AG09309 (cell line): ENCODE measurements at regions not wholly inside any gene's neighbourhood (a gene's known extent, or its start where the extent isn't known, plus 50 kb on each side); places are given as distances from the start of the nearest gene placed in this dataset.
"Not testable (repeated sequence)": the region's sequence is repeated elsewhere in the genome, so short reads cannot be mapped to it uniquely, and the experiment has no call there.

Source experiments
- DNase-seq: peaks from one replicate; pipeline ENCODE4 v3.0.0-alpha.2; 2010; ENCODE audit warnings: low read depth
- H3K4me3 ChIP-seq: 2 replicates; pipeline ENCODE4 v1.5.1; 2011; ENCODE audit warnings: mild to moderate bottlenecking, low read depth, low read length, moderate library complexity; ENCODE audit not compliant: control insufficient read depth
- TF ChIP-seq, protein P1 (sequence below): IDR thresholded peaks from 2 replicates; pipeline ENCODE4 v1.5.1; 2011; ENCODE audit warnings: mild to moderate bottlenecking, low read depth, low read length, inconsistent platforms; ENCODE audit not compliant: insufficient read depth, control insufficient read depth; ENCODE audit errors: missing control alignments

DNA sequence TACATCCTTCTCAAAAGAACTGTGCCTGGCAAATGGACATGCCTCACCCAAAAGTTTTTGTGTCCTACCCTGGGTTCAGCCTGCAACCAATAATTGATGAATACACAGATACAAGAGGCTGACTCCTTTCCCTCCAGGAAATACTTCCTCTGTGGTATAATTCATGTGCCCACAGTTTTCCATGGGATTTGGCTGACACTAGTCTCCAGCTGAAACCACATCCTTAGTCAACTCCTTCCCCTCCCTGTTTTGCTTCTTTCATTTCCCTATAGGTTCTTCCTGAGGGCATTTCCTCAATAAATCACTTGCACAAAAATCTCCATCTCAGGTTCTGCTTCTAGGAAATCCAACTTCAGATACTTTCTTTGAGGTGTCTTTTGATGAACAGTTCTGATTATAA is 436.6 kb upstream of the C1orf87 start:
- no peak overlapping the region for H3K4me3 ChIP-seq
- no peak for DNase-seq
- TF ChIP-seq, protein P1, sequence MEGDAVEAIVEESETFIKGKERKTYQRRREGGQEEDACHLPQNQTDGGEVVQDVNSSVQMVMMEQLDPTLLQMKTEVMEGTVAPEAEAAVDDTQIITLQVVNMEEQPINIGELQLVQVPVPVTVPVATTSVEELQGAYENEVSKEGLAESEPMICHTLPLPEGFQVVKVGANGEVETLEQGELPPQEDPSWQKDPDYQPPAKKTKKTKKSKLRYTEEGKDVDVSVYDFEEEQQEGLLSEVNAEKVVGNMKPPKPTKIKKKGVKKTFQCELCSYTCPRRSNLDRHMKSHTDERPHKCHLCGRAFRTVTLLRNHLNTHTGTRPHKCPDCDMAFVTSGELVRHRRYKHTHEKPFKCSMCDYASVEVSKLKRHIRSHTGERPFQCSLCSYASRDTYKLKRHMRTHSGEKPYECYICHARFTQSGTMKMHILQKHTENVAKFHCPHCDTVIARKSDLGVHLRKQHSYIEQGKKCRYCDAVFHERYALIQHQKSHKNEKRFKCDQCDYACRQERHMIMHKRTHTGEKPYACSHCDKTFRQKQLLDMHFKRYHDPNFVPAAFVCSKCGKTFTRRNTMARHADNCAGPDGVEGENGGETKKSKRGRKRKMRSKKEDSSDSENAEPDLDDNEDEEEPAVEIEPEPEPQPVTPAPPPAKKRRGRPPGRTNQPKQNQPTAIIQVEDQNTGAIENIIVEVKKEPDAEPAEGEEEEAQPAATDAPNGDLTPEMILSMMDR = no peak

DNA sequence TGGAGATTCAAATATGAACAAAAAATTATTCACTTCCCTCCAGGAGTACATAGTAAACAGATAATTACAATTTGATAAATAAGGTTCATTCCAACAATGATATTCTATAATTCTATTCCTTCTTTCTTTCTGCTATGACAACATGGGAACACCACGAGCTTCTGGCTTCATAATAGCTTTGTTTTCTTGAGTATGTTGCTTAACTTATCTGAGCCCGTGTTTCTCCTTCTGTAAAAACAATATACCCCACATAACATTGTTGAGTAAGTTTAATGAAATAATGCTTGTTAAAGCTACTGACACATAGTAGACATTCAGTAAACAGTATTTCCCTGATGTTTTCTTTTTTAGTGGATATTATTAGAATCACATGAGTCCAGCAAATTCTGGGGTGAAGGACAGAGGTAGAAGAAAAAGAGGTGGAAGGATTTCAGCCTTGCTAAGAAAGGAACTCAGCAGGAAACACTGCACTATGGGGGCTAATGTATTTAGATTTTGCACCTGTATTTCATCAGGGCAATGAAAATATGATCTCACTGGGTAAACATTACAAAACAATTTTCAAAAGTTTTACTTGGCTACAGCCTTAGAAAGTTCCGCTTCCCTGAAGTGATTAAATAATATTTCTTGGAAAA is 430.8 kb upstream of the C1orf87 start:
- no peak overlapping the region for H3K4me3 ChIP-seq
- TF ChIP-seq, protein P1 = no peak
- no peak for DNase-seq

DNA sequence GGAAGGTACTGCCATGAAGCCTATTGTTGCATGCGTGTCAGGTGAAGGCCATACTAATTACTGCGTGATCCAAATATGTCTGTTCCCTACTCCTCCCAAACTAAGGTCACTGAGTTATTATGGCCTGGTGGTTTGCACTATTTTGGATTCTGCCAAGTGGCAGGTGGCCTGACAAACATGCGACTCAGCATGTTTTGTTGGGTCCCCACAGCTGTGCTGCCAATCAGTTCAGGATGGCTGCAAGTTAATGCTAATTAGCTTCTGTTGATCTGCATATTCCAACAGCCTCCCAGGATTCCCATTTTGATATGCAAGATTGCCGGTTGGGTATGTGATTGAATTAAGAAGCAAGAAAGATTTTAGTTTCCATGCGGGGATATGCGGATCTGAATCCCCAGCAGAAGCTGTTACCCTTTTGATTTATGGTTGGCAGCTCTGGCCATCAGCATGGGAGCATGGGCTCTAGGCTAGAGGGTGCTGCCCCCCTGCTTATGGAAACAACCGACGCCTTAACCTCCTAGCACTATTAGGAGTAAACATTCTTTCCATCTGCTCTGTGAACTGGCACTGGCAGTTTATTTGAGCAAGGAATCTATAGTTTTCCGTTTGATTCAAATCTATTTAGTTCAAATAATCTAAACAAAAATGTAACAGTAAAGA is 429.8 kb upstream of the C1orf87 start:
- H3K4me3 ChIP-seq = no peak overlapping the region
- TF ChIP-seq, protein P1 = no peak
- no peak for DNase-seq

DNA sequence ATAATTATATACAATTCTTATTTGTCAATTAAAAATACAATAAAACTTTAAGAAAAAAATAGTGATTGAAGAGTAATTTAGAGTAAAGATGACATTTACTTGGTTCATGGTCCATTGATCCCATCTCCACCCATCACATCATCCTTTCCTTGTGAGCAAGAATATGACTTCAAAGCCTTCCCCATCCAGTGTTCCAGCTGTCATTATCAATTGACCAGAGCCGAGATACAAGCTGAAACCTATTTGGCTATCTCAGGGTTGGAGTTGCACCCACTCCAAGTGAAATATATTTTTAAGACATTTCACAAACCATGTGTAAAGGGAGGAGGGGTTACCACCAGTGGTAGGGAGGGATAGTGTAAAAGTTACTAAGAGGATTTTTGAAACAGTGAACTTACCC is 428.9 kb upstream of the C1orf87 start:
- TF ChIP-seq, protein P1 = no peak
- DNase-seq = no peak
- no peak overlapping the region for H3K4me3 ChIP-seq

DNA sequence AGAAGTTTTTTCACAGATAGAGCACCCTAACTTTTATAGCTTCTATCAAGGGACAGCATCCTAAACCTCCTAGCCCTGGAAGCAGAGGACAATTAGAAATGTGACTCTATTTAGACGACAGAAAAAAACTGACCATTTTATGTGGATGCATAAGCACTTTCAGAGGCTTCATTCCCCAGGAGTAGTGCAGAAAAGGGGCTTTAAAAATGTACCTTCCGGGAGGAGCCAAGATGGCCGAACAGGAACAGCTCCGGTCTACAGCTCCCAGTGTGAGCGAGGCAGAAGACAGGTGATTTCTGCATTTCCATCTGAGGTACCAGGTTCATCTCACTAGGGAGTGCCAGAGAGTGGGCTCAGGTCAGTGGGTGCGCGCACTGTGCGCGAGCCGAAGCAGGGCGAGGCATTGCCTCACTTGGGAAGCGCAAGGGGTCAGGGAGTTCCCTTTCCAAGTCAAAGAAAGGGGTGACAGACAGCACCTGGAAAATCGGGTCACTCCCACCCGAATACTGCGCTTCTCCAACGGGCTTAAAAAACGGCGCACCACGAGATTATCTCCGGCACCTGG is 416.4 kb upstream of the C1orf87 start:
- not testable (repeated sequence) for DNase-seq, H3K4me3 ChIP-seq

DNA sequence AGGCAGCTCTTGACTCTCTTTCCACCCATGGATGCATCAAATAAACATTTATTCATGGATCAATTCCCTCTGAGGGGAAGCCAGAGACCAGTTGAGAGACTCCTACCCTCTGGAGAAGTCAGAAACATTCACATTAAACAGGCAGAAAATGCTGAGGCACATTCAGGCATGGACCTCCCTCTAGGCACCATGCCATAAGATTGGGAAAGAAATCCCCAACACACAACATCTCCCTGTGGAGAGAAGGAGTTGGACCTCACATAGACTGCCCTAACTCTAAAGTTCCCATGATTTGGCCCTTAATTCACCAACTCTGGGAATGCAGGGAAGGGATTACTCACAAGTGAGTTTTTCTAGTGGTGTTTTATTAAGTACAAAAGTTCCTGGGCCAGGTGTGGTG is 415.3 kb upstream of the C1orf87 start:
- DNase-seq = no peak
- TF ChIP-seq, protein P1 = no peak
- no peak overlapping the region for H3K4me3 ChIP-seq

DNA sequence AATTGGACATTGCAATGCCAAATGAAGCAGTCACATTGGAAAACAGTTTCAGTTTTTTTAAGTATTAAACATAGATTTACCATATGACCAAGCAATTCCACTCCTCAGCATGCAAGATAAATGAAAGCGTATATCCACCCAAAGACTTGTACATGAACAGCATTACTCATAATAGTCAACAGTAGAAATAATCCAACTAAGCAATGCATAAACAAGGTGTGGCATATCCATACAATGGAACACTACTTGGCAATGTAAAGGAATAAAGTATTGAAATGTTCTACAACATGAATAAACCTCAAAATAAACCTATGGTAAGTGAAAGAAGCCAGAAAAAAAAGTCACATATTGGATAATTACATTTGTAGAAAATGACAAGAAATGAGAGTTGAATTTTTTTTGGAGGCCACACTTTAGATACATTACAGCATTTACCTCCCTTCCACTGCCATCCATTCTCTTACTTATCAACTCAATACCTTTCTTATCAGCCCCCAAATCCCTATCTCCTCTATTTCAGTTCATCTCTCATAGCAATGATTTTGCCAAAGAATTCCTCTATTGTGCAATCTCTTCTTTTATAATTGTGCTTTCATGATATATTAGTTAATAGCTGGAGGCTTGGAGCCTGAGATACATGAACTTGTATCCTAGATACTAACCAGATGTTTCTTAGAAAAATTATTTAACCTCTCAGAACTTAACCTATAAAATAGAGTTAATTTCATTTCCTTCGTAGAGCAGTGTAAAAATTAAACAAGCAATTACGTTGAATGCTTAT is 414.2 kb upstream of the C1orf87 start:
- TF ChIP-seq, protein P1 = no peak
- DNase-seq = no peak
- no peak overlapping the region for H3K4me3 ChIP-seq
